Progenitor cell of endocrine pancreas (in vitro differentiated cells): ENCODE measurements at regions not wholly inside any gene's neighbourhood (a gene's known extent, or its start where the extent isn't known, plus 50 kb on each side); places are given as distances from the start of the nearest gene placed in this dataset.

Experiments used
- DNase-seq: peaks from one replicate; pipeline ENCODE4 v3.0.0; 2021; ENCODE audit warnings: low spot score; ENCODE audit not compliant: unreplicated experiment
- H3K27ac Mint-ChIP-seq: 2 replicates; pipeline ENCODE4 v1.8.0; 2021; ENCODE audit warnings: mild to moderate bottlenecking, moderate library complexity, mixed read lengths
- H3K27me3 Mint-ChIP-seq: 2 replicates; pipeline ENCODE4 v1.8.0; 2021; ENCODE audit warnings: mixed read lengths
- H3K36me3 Mint-ChIP-seq: 2 replicates; pipeline ENCODE4 v1.8.0; 2022; ENCODE audit warnings: mixed read lengths; ENCODE audit not compliant: insufficient read depth
- H3K4me1 Mint-ChIP-seq: 2 replicates; pipeline ENCODE4 v1.8.0; 2021; ENCODE audit warnings: low read depth, mixed read lengths
- H3K4me3 Mint-ChIP-seq: 2 replicates; pipeline ENCODE4 v1.8.0; 2021; ENCODE audit warnings: low read depth, mild to moderate bottlenecking, moderate library complexity, mixed read lengths
- H3K9me3 Mint-ChIP-seq: 2 replicates; pipeline ENCODE4 v1.8.0; 2021; ENCODE audit warnings: low read depth, mixed read lengths
- CTCF ChIP-seq: fragments of 200-600 bp; sonication (generic); IDR thresholded peaks from one replicate; pipeline ENCODE4 v1.5.0; 2021; ENCODE audit warnings: antibody characterized with exemption, mild to moderate bottlenecking; ENCODE audit not compliant: unreplicated experiment

- Mint-ChIP-seq H3K27me3 (peaks cover 18% of the 10 kb centered on the region), H3K4me3 (no peak overlapping the region), H3K9me3 (peaks cover 4% of the 10 kb centered on the region), H3K27ac (no peak overlapping the region), H3K36me3 (no peaks in the 10 kb centered on the region), H3K4me1 (no peaks in the 10 kb centered on the region)
- no peak for TF ChIP-seq CTCF
- DNase-seq: no peak
These were observed 56.7 kb downstream of the P2RY1 start for GRCh38 chr3:152891678-152892077.

GRCh38 chr3:152892446-152892845 lies 57.5 kb downstream of the P2RY1 start:
- Mint-ChIP-seq H3K27ac (no peak overlapping the region), H3K4me1 (no peaks in the 10 kb centered on the region), H3K4me3 (no peak overlapping the region), H3K27me3 (peaks cover 18% of the 10 kb centered on the region), H3K9me3 (peaks cover 4% of the 10 kb centered on the region), H3K36me3 (no peaks in the 10 kb centered on the region)
- TF ChIP-seq CTCF: no peak
- no peak for DNase-seq

- TF ChIP-seq CTCF: no peak
- no peak overlapping the region for H3K4me3 Mint-ChIP-seq
- H3K9me3 Mint-ChIP-seq: peaks cover 4% of the 10 kb centered on the region
- no peaks in the 10 kb centered on the region for H3K4me1 Mint-ChIP-seq
- H3K27me3 Mint-ChIP-seq: peaks cover 12% of the 10 kb centered on the region
- H3K36me3 Mint-ChIP-seq: no peaks in the 10 kb centered on the region
- no peak overlapping the region for H3K27ac Mint-ChIP-seq
- no peak for DNase-seq
These were observed 58.7 kb downstream of the P2RY1 start for GRCh38 chr3:152893647-152894046.

- no peak overlapping the region for H3K4me3 Mint-ChIP-seq
- no peaks in the 10 kb centered on the region for H3K4me1 Mint-ChIP-seq
- H3K27me3 Mint-ChIP-seq: peaks cover 12% of the 10 kb centered on the region
- H3K36me3 Mint-ChIP-seq: no peaks in the 10 kb centered on the region
- peaks cover 1% of the 10 kb centered on the region for H3K9me3 Mint-ChIP-seq
- TF ChIP-seq CTCF: no peak
- no peak overlapping the region for H3K27ac Mint-ChIP-seq
- no peak for DNase-seq
These were observed 64.4 kb downstream of the P2RY1 start for GRCh38 chr3:152899306-152899705.

GRCh38 chr3:152902141-152902669 lies 67.3 kb downstream of the P2RY1 start:
- no peak for TF ChIP-seq CTCF
- H3K27ac Mint-ChIP-seq: no peak overlapping the region
- no peak overlapping the region for H3K4me3 Mint-ChIP-seq
- peaks cover 5% of the 10 kb centered on the region for H3K9me3 Mint-ChIP-seq
- no peaks in the 10 kb centered on the region for H3K27me3 Mint-ChIP-seq
- H3K36me3 Mint-ChIP-seq: no peaks in the 10 kb centered on the region
- no peak for DNase-seq
- H3K4me1 Mint-ChIP-seq: no peaks in the 10 kb centered on the region
